AG10803 (cell line): ENCODE measurements at regions not wholly inside any gene's neighbourhood (a gene's known extent, or its start where the extent isn't known, plus 50 kb on each side); places are given as distances from the start of the nearest gene placed in this dataset.

Experiments
- DNase-seq: peaks from one replicate; pipeline ENCODE4 v3.0.0; 2010; ENCODE audit warnings: low read depth
- H3K4me3 ChIP-seq: 2 replicates; pipeline ENCODE4 v1.5.1; 2011; ENCODE audit warnings: mild to moderate bottlenecking, low read length, control low read depth
- TF ChIP-seq, protein P1 (sequence below): conservative IDR thresholded peaks from 2 replicates; pipeline ENCODE4 v1.5.1; 2011; ENCODE audit warnings: mild to moderate bottlenecking, low read length, control low read depth, inconsistent platforms

- no peak for DNase-seq
- H3K4me3 ChIP-seq: no peak overlapping the region
- TF ChIP-seq, protein P1, sequence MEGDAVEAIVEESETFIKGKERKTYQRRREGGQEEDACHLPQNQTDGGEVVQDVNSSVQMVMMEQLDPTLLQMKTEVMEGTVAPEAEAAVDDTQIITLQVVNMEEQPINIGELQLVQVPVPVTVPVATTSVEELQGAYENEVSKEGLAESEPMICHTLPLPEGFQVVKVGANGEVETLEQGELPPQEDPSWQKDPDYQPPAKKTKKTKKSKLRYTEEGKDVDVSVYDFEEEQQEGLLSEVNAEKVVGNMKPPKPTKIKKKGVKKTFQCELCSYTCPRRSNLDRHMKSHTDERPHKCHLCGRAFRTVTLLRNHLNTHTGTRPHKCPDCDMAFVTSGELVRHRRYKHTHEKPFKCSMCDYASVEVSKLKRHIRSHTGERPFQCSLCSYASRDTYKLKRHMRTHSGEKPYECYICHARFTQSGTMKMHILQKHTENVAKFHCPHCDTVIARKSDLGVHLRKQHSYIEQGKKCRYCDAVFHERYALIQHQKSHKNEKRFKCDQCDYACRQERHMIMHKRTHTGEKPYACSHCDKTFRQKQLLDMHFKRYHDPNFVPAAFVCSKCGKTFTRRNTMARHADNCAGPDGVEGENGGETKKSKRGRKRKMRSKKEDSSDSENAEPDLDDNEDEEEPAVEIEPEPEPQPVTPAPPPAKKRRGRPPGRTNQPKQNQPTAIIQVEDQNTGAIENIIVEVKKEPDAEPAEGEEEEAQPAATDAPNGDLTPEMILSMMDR: no peak
Measured at GRCh38 chr12:67758521-67758920, 110.0 kb downstream of the DYRK2 start.

DNA sequence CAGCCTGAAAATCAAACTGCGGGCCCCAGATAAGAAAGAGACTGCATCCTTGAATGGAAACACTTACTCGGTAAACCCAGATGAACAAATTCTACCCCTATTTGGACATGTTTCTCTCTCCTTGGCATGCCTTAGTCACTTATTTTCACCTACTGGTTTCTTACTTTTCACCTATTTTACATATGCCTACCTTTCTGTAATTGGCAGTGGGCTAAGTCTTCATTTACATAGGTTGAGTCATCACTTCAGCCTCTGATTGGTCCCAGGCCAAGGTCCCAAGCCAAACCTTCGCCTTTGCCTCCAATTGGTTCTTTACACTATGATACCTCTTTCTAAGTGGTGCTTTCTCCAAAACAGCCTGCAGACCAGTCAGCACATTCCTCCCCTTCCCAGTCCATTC, 111.3 kb downstream of the DYRK2 start:
- TF ChIP-seq, protein P1: no peak
- no peak for DNase-seq
- H3K4me3 ChIP-seq: no peak overlapping the region

- H3K4me3 ChIP-seq: no peak overlapping the region
- TF ChIP-seq, protein P1: no peak
- no peak for DNase-seq
Measured at GRCh38 chr12:67760586-67761275, 112.2 kb downstream of the DYRK2 start.

GRCh38 chr12:67761566-67761965, 113.0 kb downstream of the DYRK2 start:
- TF ChIP-seq, protein P1: no peak
- no peak overlapping the region for H3K4me3 ChIP-seq
- no peak for DNase-seq

DNA sequence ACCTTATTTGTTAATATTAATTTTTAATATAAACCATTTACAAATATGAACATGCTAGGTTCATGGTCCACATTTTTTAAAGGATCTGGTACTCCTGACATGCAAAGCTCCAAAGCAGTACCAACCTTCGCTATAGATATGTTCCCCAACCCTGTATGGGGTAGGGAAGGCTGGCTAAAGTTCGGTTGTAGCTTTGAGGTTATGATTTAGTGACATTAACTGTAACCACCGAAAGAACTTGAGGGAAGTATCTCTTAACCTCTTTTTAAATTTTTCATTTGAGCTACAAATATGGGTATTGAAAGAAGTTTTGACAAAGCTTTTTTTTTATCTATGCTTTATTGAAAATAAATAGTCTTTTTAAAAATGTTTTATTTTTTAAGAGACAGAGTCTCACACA, 115.5 kb downstream of the DYRK2 start:
- DNase-seq: no peak
- H3K4me3 ChIP-seq: no peak overlapping the region
- TF ChIP-seq, protein P1: no peak

DNA sequence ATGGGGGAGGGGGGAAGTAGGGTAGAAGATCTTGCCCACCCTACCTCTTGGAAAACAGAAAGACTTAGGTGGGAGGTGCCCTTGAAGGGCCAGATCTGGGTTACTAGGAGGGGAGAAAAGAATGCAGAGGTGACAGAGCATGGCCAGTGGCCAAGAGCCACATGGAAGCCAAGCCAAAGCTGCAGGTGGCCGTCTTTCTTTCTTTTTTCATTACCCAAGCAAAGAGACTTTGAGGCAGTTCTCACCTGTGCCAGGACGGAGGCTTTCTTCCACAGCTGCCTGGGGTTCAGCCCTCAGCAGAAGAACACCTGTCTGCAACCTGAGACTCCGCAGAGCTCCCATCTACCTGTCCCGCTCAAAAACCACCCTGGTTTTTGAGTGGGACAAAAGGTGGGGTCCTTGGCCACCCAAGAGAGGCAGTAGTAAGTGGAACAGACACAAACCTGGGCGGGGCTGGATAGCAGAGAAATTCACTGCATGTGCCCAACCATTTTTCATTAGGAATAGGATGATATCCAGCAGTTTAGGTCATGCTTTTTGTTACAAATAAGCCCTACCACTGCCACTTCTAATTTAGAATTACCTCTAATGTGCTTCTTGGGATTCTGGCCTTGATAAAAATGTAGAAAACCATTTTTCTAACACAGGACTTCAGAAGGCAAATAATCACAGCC, 116.5 kb downstream of the DYRK2 start:
- DNase-seq: no peak
- no peak overlapping the region for H3K4me3 ChIP-seq
- TF ChIP-seq, protein P1: no peak
